ENCODE measurements at regions not wholly inside any gene's neighbourhood (a gene's known extent, or its start where the extent isn't known, plus 50 kb on each side); places are given as distances from the start of the nearest gene placed in this dataset.

GRCh38 chr2:240377366-240377765, 58.1 kb upstream of the GPC1 start:
- H3K4me3 Mint-ChIP-seq (ENCODE audit: unreplicated experiment), result no peak overlapping the region
- DNase-seq (ENCODE audit: low spot score), result no peak
- H3K9me3 Mint-ChIP-seq (ENCODE audit: unreplicated experiment), result no peaks in the 10 kb centered on the region
- H3K4me1 Mint-ChIP-seq (ENCODE audit: unreplicated experiment), result no peaks in the 10 kb centered on the region
- TF ChIP-seq CTCF (IDR thresholded peaks at IDR 0.05; ENCODE audit: unreplicated experiment), result no peak
- H3K27me3 Mint-ChIP-seq (ENCODE audit: unreplicated experiment), result peaks cover 8% of the 10 kb centered on the region
- no peak overlapping the region for H3K27ac Mint-ChIP-seq (ENCODE audit: unreplicated experiment)
- H3K36me3 Mint-ChIP-seq (ENCODE audit: low read depth, unreplicated experiment), result peaks cover 4% of the 10 kb centered on the region

- no peak overlapping the region for H3K27ac Mint-ChIP-seq (ENCODE audit: unreplicated experiment)
- H3K36me3 Mint-ChIP-seq (ENCODE audit: low read depth, unreplicated experiment), result peaks cover 4% of the 10 kb centered on the region
- no peak for TF ChIP-seq CTCF (IDR thresholded peaks at IDR 0.05; ENCODE audit: unreplicated experiment)
- no peaks in the 10 kb centered on the region for H3K9me3 Mint-ChIP-seq (ENCODE audit: unreplicated experiment)
- no peak for DNase-seq (ENCODE audit: low spot score)
- no peak overlapping the region for H3K4me3 Mint-ChIP-seq (ENCODE audit: unreplicated experiment)
- H3K27me3 Mint-ChIP-seq (ENCODE audit: unreplicated experiment), result peaks cover 8% of the 10 kb centered on the region
- H3K4me1 Mint-ChIP-seq (ENCODE audit: unreplicated experiment), result no peaks in the 10 kb centered on the region
Observed at GRCh38 chr2:240379089-240379636, 56.3 kb upstream of the GPC1 start.

GRCh38 chr2:240383099-240383758, 52.2 kb upstream of the GPC1 start:
- TF ChIP-seq CTCF (IDR thresholded peaks at IDR 0.05; ENCODE audit: unreplicated experiment), result no peak
- Mint-ChIP-seq H3K36me3 (ENCODE audit: low read depth, unreplicated experiment) (no peaks in the 10 kb centered on the region), H3K4me3 (ENCODE audit: unreplicated experiment) (no peak overlapping the region), H3K9me3 (ENCODE audit: unreplicated experiment) (no peaks in the 10 kb centered on the region), H3K27me3 (ENCODE audit: unreplicated experiment) (peaks cover 3% of the 10 kb centered on the region), H3K4me1 (ENCODE audit: unreplicated experiment) (no peaks in the 10 kb centered on the region), H3K27ac (ENCODE audit: unreplicated experiment) (no peak overlapping the region)
- DNase-seq (ENCODE audit: low spot score), result no peak

- Mint-ChIP-seq H3K4me3 (ENCODE audit: unreplicated experiment) (no peak overlapping the region), H3K27me3 (ENCODE audit: unreplicated experiment) (peaks cover 5% of the 10 kb centered on the region), H3K27ac (ENCODE audit: unreplicated experiment) (no peak overlapping the region), H3K36me3 (ENCODE audit: low read depth, unreplicated experiment) (no peaks in the 10 kb centered on the region), H3K9me3 (ENCODE audit: unreplicated experiment) (no peaks in the 10 kb centered on the region), H3K4me1 (ENCODE audit: unreplicated experiment) (no peaks in the 10 kb centered on the region)
- DNase-seq (ENCODE audit: low spot score), result no peak
- no peak for TF ChIP-seq CTCF (IDR thresholded peaks at IDR 0.05; ENCODE audit: unreplicated experiment)
Observed at GRCh38 chr2:240383871-240384700, 51.4 kb upstream of the GPC1 start.
